ENCODE measurements at regions not wholly inside any gene's neighbourhood (a gene's known extent, or its start where the extent isn't known, plus 50 kb on each side); places are given as distances from the start of the nearest gene placed in this dataset.

DNA sequence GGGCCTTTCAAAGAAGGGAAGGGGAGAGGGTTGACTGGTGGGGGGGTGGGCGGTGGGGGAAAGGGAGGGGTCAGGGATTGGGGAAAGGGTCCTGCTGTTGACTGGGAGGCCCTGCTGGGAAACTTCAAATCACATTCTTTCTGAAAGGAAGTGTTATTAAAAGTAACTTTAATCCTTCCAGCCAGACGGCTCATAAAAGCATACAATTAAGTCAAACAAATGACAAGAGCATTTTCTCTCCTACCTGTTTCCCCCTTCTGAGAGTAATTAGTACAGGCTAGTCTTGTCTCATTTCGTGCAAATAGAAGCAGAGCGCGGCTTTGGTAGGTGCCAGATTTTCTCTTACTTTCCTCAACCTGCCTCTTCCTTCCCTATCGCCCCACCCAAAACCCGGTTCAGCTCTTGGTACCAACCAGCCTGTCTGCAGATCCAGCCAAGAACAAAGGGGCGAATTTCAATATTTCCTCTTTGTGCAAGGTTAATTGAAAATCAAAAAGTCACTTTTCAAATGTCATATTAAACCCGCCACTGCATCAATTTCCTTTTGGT, 2112.6 kb upstream of the PIK3C3 start:
- Histone ChIP-seq H3K36me3 (no peaks in the 10 kb centered on the region), H3K4me3 (no peak overlapping the region), H3K27me3 (no peaks in the 10 kb centered on the region), H3K4me1 (peaks cover 0 to 15% (median 0%) of the 10 kb centered on the region in 4 donors), H3K9me3 (no peaks in the 10 kb centered on the region), H3K27ac (no peak overlapping the region)
- no peak for TF ChIP-seq POLR2A (IDR thresholded peaks at IDR 0.05)
- no peak for TF ChIP-seq CTCF (IDR thresholded peaks at IDR 0.05)
- no peak for DNase-seq

DNA sequence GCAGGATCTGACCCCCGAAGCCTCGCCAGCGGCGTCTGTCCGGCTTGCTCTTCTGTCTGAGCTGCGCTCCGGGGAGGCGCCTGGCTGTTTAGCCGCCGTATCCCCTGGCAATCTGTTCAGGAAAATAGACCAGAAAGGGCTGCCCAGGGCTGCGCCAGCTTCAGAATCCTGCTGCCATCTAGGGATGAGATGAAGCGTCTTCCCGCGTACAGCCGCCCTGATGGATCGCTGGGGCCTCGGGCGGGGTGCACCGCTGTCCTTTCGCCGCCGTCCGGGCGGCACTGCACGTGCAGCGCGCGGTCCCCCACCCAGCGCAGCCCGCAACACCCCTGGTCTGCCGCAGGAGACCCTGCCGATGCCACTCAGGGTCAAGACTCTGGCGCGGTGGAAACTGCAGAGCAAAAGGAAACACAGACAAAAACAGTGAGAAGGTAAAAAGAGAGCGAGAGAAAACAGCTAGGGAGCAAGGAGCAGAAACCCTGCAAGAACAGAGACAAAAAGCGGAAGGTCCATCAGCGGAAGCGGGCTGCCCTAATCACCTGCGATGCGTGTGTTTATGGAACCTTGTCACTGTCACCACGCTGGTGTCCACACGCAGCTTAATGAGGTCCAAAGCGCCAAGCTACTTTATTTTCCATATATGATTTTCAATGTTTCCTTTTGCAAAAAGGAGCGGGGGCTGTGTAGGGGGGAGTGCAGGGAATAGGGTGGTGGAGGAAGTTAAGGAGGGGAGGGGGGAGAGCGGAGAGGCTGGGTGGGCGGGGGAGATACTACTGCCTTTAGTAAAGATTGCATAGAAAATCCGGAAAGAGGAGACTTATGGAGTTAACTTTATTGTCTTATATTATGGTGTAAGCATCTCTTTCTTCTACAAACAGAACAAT, 2113.3 kb upstream of the PIK3C3 start:
- H3K4me3 ChIP-seq: peak overlapping the region in 2 of 4 donors; percentile 35 to 46
- no peaks in the 10 kb centered on the region for H3K36me3 ChIP-seq

DNA sequence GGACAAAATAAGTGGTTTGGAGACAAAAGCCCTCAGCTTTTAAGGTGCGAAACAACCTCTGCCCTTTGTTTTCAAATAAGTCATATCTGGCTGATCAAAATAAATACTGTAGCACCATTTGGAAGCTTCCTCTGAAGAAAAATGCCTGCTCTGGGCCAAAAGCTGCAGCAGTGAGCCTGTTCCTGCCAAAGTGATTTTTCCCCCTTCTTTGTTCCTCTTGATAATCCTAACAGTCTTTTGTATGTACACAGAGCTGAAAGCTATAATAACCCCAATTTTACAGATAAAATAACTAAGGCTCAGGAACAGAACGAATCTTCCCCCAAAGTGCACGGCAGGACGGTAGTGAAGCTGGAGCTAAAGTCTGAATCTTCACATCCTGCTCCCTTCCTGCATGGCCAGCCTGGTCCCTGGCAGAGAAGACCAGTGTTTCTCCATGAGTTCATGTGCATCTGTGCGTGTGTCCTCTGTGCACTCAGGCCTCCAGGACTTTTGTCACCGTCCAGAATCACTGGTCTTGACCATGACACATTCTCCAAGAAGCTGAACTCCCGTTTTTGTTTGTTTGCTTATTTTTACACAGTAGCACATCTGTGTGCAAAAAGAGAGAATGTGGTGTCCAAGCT, 2114.1 kb upstream of the PIK3C3 start:
- Histone ChIP-seq H3K4me1 (peaks cover 0 to 15% (median 0%) of the 10 kb centered on the region in 4 donors), H3K9me3 (no peaks in the 10 kb centered on the region), H3K4me3 (peak overlapping the region in 2 of 4 donors; percentile 35 to 46), H3K36me3 (no peaks in the 10 kb centered on the region), H3K27ac (no peak overlapping the region), H3K27me3 (no peaks in the 10 kb centered on the region)
- TF ChIP-seq POLR2A (IDR thresholded peaks at IDR 0.05) (no peak), CTCF (IDR thresholded peaks at IDR 0.05) (no peak)
- no peak for DNase-seq

More for the DNA sequence above, 2113.3 kb upstream of the PIK3C3 start:
- H3K27me3 ChIP-seq: no peaks in the 10 kb centered on the region
- DNase-seq: peak in 2 of 3 donors; percentile 61 to 70
- H3K27ac ChIP-seq: no peak overlapping the region
- H3K4me1 ChIP-seq: peaks cover 0 to 15% (median 0%) of the 10 kb centered on the region in 4 donors
- no peaks in the 10 kb centered on the region for H3K9me3 ChIP-seq
- TF ChIP-seq POLR2A (IDR thresholded peaks at IDR 0.05): no peak
- peak in 3 of 6 experiments; percentile 30 to 50 (median 37) for TF ChIP-seq CTCF (IDR thresholded peaks at IDR 0.05)

GRCh38 chr18:39840406-39840805, 2114.6 kb upstream of the PIK3C3 start:
- Histone ChIP-seq H3K9me3 (no peaks in the 10 kb centered on the region), H3K4me1 (peaks cover 0 to 15% (median 0%) of the 10 kb centered on the region in 4 donors), H3K27me3 (no peaks in the 10 kb centered on the region), H3K4me3 (no peak overlapping the region), H3K36me3 (no peaks in the 10 kb centered on the region), H3K27ac (no peak overlapping the region)
- no peak for DNase-seq
- TF ChIP-seq CTCF (IDR thresholded peaks at IDR 0.05) (no peak), POLR2A (IDR thresholded peaks at IDR 0.05) (no peak)

GRCh38 chr18:39839782-39840181, 2115.3 kb upstream of the PIK3C3 start:
- H3K27me3 ChIP-seq: no peaks in the 10 kb centered on the region
- H3K36me3 ChIP-seq: no peaks in the 10 kb centered on the region
- H3K4me3 ChIP-seq: no peak overlapping the region
- H3K4me1 ChIP-seq: peaks cover 0 to 15% (median 0%) of the 10 kb centered on the region in 4 donors
- no peak overlapping the region for H3K27ac ChIP-seq
- DNase-seq: no peak
- no peak for TF ChIP-seq POLR2A (IDR thresholded peaks at IDR 0.05)
- TF ChIP-seq CTCF (IDR thresholded peaks at IDR 0.05): no peak
- H3K9me3 ChIP-seq: no peaks in the 10 kb centered on the region

Data from Peyer's patch (tissue), 4 donors.